ENCODE measurements at regions not wholly inside any gene's neighbourhood (a gene's known extent, or its start where the extent isn't known, plus 50 kb on each side); places are given as distances from the start of the nearest gene placed in this dataset.

- no peak for FAIRE-seq
- TF ChIP-seq CTCF (IDR thresholded peaks at IDR 0.05; ENCODE audit: insufficient read depth, missing control alignments): no peak
- DNase-seq (ENCODE audit: insufficient read length, low spot score): no peak
Observed at GRCh38 chr16:26651884-26652283, 414.8 kb upstream of the C16orf82 start.

- DNase-seq (ENCODE audit: insufficient read length, low spot score) (no peak), FAIRE-seq (no peak)
Observed at GRCh38 chr16:26658486-26658885, 408.2 kb upstream of the C16orf82 start.

GRCh38 chr16:26658915-26659314 lies 407.8 kb upstream of the C16orf82 start:
- no peak for FAIRE-seq
- DNase-seq (ENCODE audit: insufficient read length, low spot score): no peak
- no peak for TF ChIP-seq CTCF (IDR thresholded peaks at IDR 0.05; ENCODE audit: insufficient read depth, missing control alignments)

More at GRCh38 chr16:26658486-26658885, 408.2 kb upstream of the C16orf82 start:
- TF ChIP-seq CTCF (IDR thresholded peaks at IDR 0.05; ENCODE audit: insufficient read depth, missing control alignments): no peak

- no peak for TF ChIP-seq CTCF (IDR thresholded peaks at IDR 0.05; ENCODE audit: insufficient read depth, missing control alignments)
- FAIRE-seq (no peak), DNase-seq (ENCODE audit: insufficient read length, low spot score) (no peak)
Observed at GRCh38 chr16:26664086-26664485, 402.6 kb upstream of the C16orf82 start.

GRCh38 chr16:26665166-26665939 lies 401.4 kb upstream of the C16orf82 start:
- no peak for TF ChIP-seq CTCF (IDR thresholded peaks at IDR 0.05; ENCODE audit: insufficient read depth, missing control alignments)
- FAIRE-seq: no peak
- DNase-seq (ENCODE audit: insufficient read length, low spot score): no peak

GRCh38 chr16:26666486-26666885 lies 400.2 kb upstream of the C16orf82 start:
- TF ChIP-seq CTCF (IDR thresholded peaks at IDR 0.05; ENCODE audit: insufficient read depth, missing control alignments): no peak
- no peak for FAIRE-seq
- DNase-seq (ENCODE audit: insufficient read length, low spot score): no peak

GRCh38 chr16:26667307-26667706 lies 399.4 kb upstream of the C16orf82 start:
- no peak for FAIRE-seq

More at GRCh38 chr16:26667307-26667706, 399.4 kb upstream of the C16orf82 start:
- DNase-seq (ENCODE audit: insufficient read length, low spot score): no peak
- no peak for TF ChIP-seq CTCF (IDR thresholded peaks at IDR 0.05; ENCODE audit: insufficient read depth, missing control alignments)

Measured in D721Med (cell line).